MCF 10A (cell line): ENCODE measurements at regions not wholly inside any gene's neighbourhood (a gene's known extent, or its start where the extent isn't known, plus 50 kb on each side); places are given as distances from the start of the nearest gene placed in this dataset.
"Not testable (repeated sequence)": the region's sequence is repeated elsewhere in the genome, so short reads cannot be mapped to it uniquely, and the experiment has no call there.

ENCODE experiments used
- BruUV-seq: library from RNA; stranded (reverse); fragments of 400-500 nt; replicated peaks from 2 replicates; lab custom pipeline; 2021; lab: Mats Ljungman, UMichigan
- CTCF ChIA-PET: fragments of 300-600 bp; sonication (Branson Sonifier 250); formaldehyde crosslinking; extraction: SDS; loops from one replicate; lab custom pipeline; 2021; ENCODE audit warnings: antibody characterized with exemption, inconsistent platforms; lab: Yijun Ruan, JAX
- POLR2A ChIA-PET: fragments of 300-600, 350-650 bp; sonication (Branson Sonifier 250); formaldehyde crosslinking; extraction: SDS; loops from one replicate; lab custom pipeline; 2020; ENCODE audit warnings: antibody characterized with exemption, inconsistent platforms; lab: Yijun Ruan, JAX
- DNase-seq: peaks from one replicate; pipeline ENCODE4 v3.0.0-alpha.2; 2018; ENCODE audit not compliant: unreplicated experiment
- H3K27ac Mint-ChIP-seq: one replicate; pipeline ENCODE4 v1.8.0; 2022; ENCODE audit warnings: mild to moderate bottlenecking, low read depth, mixed read lengths; ENCODE audit not compliant: unreplicated experiment
- H3K27me3 Mint-ChIP-seq: one replicate; pipeline ENCODE4 v1.8.0; 2022; ENCODE audit warnings: mixed read lengths; ENCODE audit not compliant: insufficient read depth, unreplicated experiment
- H3K36me3 Mint-ChIP-seq: one replicate; pipeline ENCODE4 v1.8.0; 2022; ENCODE audit warnings: mild to moderate bottlenecking, moderate library complexity, mixed read lengths; ENCODE audit not compliant: insufficient read depth, unreplicated experiment
- H3K4me1 Mint-ChIP-seq: one replicate; pipeline ENCODE4 v1.8.0; 2022; ENCODE audit warnings: mixed read lengths; ENCODE audit not compliant: insufficient read depth, unreplicated experiment
- H3K4me3 Mint-ChIP-seq: one replicate; pipeline ENCODE4 v1.8.0; 2022; ENCODE audit warnings: mild to moderate bottlenecking, moderate library complexity, mixed read lengths; ENCODE audit not compliant: unreplicated experiment
- H3K9me3 Mint-ChIP-seq: one replicate; pipeline ENCODE4 v1.8.0; 2022; ENCODE audit warnings: mixed read lengths; ENCODE audit not compliant: unreplicated experiment
- intact Hi-C: fragments of 100-400 bp; cut with micrococcal nuclease; formaldehyde crosslinking; loops from 2 replicates; pipeline ENCODE4 v1.14.1; 2022
- TF ChIP-seq, protein P1 (sequence below): fragments of 200-600 bp; IDR thresholded peaks from one replicate; pipeline ENCODE4 v1.8.0; 2022; ENCODE audit warnings: antibody characterized with exemption, mild to moderate bottlenecking; ENCODE audit not compliant: unreplicated experiment

- no TSS peak for BruUV-seq
- H3K36me3 Mint-ChIP-seq, result peaks cover 7% of the 10 kb centered on the region
- no peaks in the 10 kb centered on the region for H3K27me3 Mint-ChIP-seq
- intact Hi-C loops, result no loop called here
- POLR2A ChIA-PET, result interaction anchor here (1.1 to 1.2 kb wide), 2 partner anchors 9 to 112 kb away, joined by 3 read pairs; no protein-coding TSS in a partner anchor
- no peak overlapping the region for H3K4me3 Mint-ChIP-seq
- no peak overlapping the region for H3K27ac Mint-ChIP-seq
- H3K4me1 Mint-ChIP-seq, result peaks cover 13% of the 10 kb centered on the region
- TF ChIP-seq, protein P1, sequence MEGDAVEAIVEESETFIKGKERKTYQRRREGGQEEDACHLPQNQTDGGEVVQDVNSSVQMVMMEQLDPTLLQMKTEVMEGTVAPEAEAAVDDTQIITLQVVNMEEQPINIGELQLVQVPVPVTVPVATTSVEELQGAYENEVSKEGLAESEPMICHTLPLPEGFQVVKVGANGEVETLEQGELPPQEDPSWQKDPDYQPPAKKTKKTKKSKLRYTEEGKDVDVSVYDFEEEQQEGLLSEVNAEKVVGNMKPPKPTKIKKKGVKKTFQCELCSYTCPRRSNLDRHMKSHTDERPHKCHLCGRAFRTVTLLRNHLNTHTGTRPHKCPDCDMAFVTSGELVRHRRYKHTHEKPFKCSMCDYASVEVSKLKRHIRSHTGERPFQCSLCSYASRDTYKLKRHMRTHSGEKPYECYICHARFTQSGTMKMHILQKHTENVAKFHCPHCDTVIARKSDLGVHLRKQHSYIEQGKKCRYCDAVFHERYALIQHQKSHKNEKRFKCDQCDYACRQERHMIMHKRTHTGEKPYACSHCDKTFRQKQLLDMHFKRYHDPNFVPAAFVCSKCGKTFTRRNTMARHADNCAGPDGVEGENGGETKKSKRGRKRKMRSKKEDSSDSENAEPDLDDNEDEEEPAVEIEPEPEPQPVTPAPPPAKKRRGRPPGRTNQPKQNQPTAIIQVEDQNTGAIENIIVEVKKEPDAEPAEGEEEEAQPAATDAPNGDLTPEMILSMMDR, result no peak
- CTCF ChIA-PET, result interaction anchor here (0.8 to 1.0 kb wide), 2 partner anchors 19 to 125 kb away, joined by 3 to 5 read pairs; no protein-coding TSS in a partner anchor
- no peaks in the 10 kb centered on the region for H3K9me3 Mint-ChIP-seq
- DNase-seq, result no peak
These were observed 257.9 kb downstream of the OSR1 start for GRCh38 chr2:19100570-19100969.

- ChIA-PET CTCF (no interaction called here), POLR2A (interaction anchor here (1.1 kb wide), 1 partner anchor 8 kb away, joined by 3 read pairs; no protein-coding TSS in a partner anchor)
- intact Hi-C loops, result no loop called here
These were observed 259.2 kb downstream of the OSR1 start for GRCh38 chr2:19099181-19099580.

GRCh38 chr2:19098467-19099160, 259.8 kb downstream of the OSR1 start:
- no peak for DNase-seq
- intact Hi-C loops, result no loop called here
- BruUV-seq, result no TSS peak
- Mint-ChIP-seq H3K9me3 (no peaks in the 10 kb centered on the region), H3K27ac (no peak overlapping the region), H3K36me3 (peaks cover 7% of the 10 kb centered on the region), H3K4me3 (no peak overlapping the region), H3K4me1 (no peaks in the 10 kb centered on the region), H3K27me3 (no peaks in the 10 kb centered on the region)
- ChIA-PET POLR2A (no interaction called here), CTCF (interaction anchor here (0.7 kb wide), 1 partner anchor 10 kb away, joined by 3 read pairs; no protein-coding TSS in a partner anchor)
- TF ChIP-seq, protein P1, result no peak

More at GRCh38 chr2:19099181-19099580, 259.2 kb downstream of the OSR1 start:
- DNase-seq, result no peak
- H3K9me3 Mint-ChIP-seq, result no peaks in the 10 kb centered on the region
- H3K36me3 Mint-ChIP-seq, result peaks cover 7% of the 10 kb centered on the region
- BruUV-seq, result no TSS peak
- no peak overlapping the region for H3K27ac Mint-ChIP-seq
- no peak overlapping the region for H3K4me3 Mint-ChIP-seq
- H3K4me1 Mint-ChIP-seq, result peaks cover 3% of the 10 kb centered on the region
- no peaks in the 10 kb centered on the region for H3K27me3 Mint-ChIP-seq
- TF ChIP-seq, protein P1, result no peak

DNA sequence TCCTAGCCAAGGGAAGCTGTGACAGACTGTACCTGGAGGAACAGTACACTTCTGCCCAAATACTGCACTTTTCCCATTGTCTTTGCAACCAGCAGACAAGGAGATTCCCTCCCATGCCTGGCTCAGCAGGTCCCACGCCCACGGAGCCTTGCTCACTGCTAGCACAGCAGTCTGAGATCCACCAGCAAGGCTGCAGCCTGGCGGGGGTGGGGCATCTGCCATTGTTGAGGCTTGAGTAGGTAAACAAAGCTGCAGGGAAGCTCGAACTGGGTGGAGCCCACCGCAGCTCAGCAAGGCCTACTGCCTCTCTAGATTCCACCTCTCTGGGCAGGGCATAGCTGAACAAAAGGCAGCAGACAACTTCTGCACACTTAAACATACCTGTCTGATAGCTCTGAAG, 268.9 kb downstream of the OSR1 start:
- H3K27ac Mint-ChIP-seq, H3K9me3 Mint-ChIP-seq, H3K27me3 Mint-ChIP-seq, DNase-seq, H3K36me3 Mint-ChIP-seq, intact Hi-C loops, H3K4me1 Mint-ChIP-seq, BruUV-seq, H3K4me3 Mint-ChIP-seq: not testable (repeated sequence)
- CTCF ChIA-PET, result interaction anchor here (0.6 to 0.7 kb wide), 3 partner anchors 9 to 342 kb away, joined by 3 read pairs; no protein-coding TSS in a partner anchor
- POLR2A ChIA-PET, result interaction anchor here (0.7 to 1.0 kb wide), 3 partner anchors 146 to 258 kb away, joined by 3 to 4 read pairs (median 3); no protein-coding TSS in a partner anchor
